GM18520 (cell line): ENCODE measurements at regions not wholly inside any gene's neighbourhood (a gene's known extent, or its start where the extent isn't known, plus 50 kb on each side); places are given as distances from the start of the nearest gene placed in this dataset.
"Not testable (repeated sequence)": the region's sequence is repeated elsewhere in the genome, so short reads cannot be mapped to it uniquely, and the experiment has no call there.

Experiments used
- ATAC-seq: cut with Tn5 transposase; IDR thresholded peaks from one replicate; pipeline ENCODE4 v1.9.1; 2021; ENCODE audit not compliant: unreplicated experiment

- ATAC-seq = not testable (repeated sequence)
These were observed 260.1 kb downstream of the MEF2C start for GRCh38 chr5:88622890-88623289.

DNA sequence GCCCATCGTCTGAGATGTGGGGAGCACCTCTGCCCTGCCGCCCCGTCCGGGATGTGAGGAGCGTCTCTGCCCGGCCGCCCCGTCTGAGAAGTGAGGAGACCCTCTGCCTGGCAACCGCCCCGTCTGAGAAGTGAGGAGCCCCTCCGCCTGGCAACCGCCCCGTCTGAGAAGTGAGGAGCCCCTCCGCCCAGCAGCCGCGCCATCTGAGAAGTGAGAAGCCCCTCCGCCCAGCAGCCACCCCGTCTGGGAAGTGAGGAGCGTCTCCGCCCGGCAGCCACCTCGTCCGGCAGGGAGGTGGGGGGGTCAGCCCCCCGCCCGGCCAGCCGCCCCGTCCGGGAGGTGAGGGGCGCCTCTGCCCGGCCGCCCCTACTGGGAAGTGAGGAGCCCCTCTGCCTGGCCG is 267.2 kb downstream of the MEF2C start:
- ATAC-seq = not testable (repeated sequence)

- ATAC-seq = no peak
These were observed 269.9 kb downstream of the MEF2C start for GRCh38 chr5:88613051-88613450.

DNA sequence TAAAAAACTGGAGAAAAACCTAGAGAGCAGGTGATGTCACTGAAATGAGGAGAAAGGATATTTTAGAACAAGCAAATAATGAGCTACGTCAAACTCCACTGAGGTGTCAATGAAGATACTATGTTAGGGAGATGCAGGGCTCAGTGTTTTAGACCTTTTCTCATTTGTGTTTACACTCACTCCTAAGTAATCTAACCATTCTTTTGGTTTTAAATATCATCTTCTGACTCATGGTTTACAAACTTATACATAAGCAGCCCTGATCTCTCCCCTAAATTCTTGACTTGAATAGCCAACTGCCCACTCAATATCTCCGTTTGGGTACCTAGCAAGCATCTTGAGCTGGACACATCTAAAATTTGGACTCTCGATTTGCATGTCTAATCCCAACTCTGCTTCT is 272.4 kb downstream of the MEF2C start:
- ATAC-seq = no peak

GRCh38 chr5:88607492-88607891 is 275.5 kb downstream of the MEF2C start:
- ATAC-seq = no peak

GRCh38 chr5:88606626-88607025 is 276.4 kb downstream of the MEF2C start:
- no peak for ATAC-seq

DNA sequence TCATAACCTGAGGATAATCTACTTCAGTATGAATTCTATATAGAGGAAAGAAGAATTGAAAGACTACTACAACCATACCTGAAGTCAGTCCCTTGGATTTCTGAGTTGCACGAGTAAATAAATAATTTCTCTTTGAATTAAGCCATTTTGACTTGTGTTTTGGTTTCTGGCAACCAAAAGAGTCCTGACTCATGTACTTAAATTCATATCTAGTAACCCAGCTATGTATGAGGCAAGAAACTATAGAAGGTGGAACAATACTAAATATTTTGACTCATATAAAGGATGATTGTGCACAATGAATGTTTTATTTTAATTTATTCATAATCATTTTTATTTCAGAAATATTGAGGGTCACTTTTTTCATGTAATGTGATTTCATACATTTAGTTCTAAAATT is 276.8 kb downstream of the MEF2C start:
- ATAC-seq = no peak

DNA sequence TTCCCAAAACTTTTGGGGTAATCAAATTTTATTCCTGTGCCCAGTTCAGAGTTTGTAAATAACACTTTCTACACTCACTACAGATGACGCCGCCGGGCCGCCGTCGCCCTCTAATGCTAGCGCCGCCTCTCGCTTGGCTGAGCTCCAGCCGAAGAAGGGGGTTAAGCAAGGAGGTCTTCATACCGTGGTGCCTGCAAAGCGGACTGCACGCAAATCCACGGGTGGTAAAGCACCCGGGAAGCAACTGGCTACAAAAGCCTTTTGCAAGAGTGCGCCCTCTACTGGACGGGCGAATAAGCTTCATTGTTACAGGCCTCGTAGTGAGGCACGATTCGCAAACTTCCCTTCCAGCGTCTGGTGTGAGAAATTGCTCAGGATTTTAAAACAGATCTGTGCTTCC is 280.4 kb downstream of the MEF2C start:
- ATAC-seq = no peak

DNA sequence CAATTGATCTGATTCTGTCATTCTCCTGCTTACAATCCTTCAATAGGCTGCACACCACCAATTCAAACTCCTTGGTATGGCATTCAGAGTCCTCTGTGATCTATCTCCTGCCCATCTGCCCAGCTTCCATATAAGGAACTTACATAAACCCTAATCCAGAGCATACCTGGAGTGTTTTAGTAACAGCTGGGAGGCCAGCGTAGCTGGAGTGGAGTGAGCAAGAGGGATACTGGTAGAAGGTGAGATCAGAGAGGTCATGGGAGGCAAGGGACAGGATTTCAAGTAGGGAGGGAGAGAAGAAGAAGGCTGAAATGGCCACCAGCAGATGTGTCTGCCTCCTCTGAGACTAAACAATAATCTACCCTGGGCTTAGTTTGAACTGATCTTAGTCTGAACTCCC is 288.5 kb downstream of the MEF2C start:
- ATAC-seq = no peak

DNA sequence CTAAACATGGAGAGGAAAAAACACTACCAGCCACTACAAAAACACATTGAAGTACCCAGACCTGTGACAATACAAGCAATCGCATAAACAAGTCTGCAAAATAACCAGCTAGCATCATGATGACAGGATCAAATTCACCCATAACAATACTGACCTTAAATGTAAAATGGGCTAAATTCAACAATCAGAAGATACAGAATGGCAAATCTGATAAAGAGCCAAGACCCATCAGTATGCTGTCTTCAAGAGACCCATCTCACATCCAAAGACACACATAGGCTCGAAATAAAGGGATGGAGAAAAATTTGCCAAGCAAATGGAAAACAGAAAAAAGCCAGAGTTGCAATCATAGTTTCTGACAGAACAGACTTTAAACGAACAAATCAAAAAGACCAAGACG is 294.4 kb downstream of the MEF2C start:
- no peak for ATAC-seq

GRCh38 chr5:88583471-88583870 is 299.5 kb downstream of the MEF2C start:
- ATAC-seq = no peak

DNA sequence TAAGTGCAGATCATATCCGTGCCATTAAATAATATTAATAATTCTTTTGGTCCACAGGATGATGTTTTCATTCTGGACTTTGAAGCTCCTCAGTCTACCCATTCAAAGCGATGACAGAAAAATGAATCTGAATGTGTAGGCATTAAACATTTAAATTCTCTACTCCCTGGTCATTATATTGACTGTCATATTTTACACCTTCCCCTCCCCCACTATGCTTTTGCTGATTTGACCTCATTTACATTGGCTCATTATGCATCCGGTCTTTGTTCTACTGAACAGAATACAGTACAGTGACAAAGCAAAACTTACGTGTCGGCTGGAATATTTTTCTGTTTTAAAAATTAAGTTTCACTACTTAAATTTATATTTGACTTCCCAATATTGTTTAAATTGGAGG is 289.7 kb upstream of the TMEM161B start:
- no peak for ATAC-seq

DNA sequence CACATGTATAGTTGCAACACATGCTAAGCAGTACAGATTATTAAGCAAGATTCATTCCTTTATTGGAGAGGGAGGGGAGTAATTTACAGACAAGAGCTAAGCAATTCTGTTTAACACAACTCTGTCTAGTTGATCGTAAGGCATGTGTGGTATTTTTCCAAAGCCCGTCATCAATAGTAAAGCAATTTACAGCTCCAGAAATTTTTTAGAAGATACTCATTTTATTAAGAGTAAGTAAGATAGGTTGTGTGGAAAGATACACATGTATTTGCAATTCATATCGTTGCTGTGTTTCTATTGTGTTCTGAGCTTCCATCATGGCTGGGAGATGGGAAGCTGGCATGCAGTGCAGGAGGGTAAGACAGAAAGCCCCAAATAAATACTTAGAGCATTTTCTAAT is 289.2 kb upstream of the TMEM161B start:
- ATAC-seq = no peak

GRCh38 chr5:88557131-88557530 is 288.5 kb upstream of the TMEM161B start:
- no peak for ATAC-seq

- ATAC-seq = no peak
These were observed 287.8 kb upstream of the TMEM161B start for GRCh38 chr5:88556406-88556805.

GRCh38 chr5:88555674-88556073 is 287.0 kb upstream of the TMEM161B start:
- no peak for ATAC-seq

DNA sequence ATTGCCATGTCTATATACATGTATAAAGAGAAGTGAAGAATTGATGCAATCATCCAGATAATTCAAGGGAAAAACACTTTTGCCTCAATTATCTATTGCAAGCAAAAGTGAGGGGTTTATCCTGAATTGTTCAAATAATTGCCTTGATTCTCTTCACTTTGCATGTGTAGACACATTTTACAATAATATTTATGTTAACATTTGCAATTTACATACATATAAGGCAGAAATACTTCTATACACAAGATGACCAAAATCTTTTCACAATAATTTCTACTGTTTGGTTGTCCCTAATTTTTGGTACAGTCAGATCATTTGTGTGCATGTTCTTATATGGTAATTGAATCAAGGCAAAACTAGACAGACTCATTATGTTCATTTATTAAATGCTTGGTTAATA is 285.3 kb upstream of the TMEM161B start:
- no peak for ATAC-seq

- no peak for ATAC-seq
These were observed 284.7 kb upstream of the TMEM161B start for GRCh38 chr5:88553136-88553875.

DNA sequence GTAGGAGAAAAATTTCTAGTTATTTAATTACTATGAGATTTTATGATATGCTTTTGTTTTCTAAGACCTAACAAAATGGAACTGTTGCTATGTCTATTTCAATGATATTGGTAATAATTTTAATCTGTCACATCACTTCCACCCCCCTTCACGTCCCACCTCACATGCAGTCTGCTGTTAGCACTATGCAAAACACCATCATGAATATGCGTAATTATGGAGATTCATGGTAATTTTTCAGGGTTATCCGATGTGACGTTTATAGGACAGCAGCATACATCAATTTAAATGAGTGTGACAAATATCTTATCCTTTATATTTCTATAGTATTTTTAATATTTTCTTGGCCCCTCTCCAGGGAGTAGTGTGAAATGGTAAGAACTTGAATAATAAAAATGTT is 283.8 kb upstream of the TMEM161B start:
- no peak for ATAC-seq

DNA sequence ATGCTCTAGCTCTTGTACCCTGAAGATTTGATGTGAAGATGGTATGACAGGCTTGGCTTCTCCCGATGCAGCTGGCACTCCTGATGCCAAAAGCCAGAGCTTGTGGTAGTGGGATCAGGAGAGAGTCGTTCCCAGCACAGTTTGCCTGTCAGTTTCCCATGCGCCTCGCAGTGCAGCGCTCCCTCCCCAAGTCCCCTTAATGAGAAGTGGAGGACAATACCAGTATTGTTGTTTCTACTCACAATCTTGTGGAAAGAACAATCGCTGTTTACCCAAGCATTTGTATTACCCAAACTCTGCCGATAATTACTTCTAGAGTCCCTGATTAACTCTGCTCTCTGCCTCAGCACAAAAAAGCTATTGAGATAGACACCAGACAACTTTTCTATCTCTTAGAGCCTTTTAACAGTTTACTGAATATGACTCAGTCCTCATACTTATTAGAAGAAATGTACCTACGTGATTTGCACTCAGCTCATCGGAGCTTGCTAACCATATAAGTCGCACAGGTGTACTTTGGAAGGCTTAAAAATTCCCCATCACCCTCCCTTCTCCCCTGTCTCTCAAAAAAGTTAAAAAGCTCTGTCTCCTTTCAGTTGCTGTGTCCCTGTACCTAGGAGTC is 283.2 kb upstream of the TMEM161B start:
- no peak for ATAC-seq

- no peak for ATAC-seq
These were observed 282.1 kb upstream of the TMEM161B start for GRCh38 chr5:88550736-88551135.

DNA sequence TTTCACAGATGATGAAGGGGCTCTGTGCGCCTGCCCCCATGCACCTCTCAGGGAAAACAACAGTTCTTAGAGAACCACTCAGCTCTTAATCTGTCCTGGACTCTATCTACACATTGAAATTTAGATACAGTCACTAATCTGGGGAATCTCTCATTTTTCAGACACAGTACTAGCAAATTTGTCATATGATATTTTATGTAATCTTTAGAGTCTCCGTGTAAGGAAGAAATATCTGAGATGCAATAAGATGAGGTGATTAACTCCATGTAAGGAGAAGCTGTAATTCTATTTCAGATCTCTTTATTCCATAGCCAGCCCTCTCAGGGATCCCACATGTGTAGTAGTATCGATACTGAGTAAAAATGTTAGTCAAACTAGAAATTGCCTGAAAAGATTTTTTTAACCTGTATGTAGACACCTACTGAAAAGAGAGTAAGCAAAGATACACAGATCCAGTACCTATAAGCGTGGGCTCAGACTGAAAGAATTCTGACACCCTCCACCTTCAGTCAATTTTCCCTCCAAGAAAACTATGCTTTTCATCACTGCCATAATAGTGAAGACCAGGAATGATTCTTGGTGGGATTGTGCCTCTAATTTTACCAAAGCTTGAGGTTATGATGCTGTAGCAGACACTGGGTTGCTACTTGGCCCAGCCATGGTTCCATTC is 279.6 kb upstream of the TMEM161B start:
- ATAC-seq = no peak
